GM23338 (cell line): ENCODE measurements at regions not wholly inside any gene's neighbourhood (a gene's known extent, or its start where the extent isn't known, plus 50 kb on each side); places are given as distances from the start of the nearest gene placed in this dataset.

Experiments used
- ATAC-seq: fragments of 200-7000 bp; cut with Tn5 transposase; 3 replicates; pipeline ENCODE4 v1.9.1; 2020
- DNase-seq: peaks from one replicate; pipeline ENCODE4 v3.0.0-alpha.2; 2015; ENCODE audit warnings: low spot score
- H2AFZ ChIP-seq: fragments of 200-600 bp; sonication (generic); 2 replicates; pipeline ENCODE4 v1.8.0; 2016; ENCODE audit warnings: antibody characterized with exemption, mild to moderate bottlenecking, moderate library complexity
- H3F3A ChIP-seq: fragments of 200-600 bp; sonication (generic); replicated peaks from 2 replicates; pipeline ENCODE4 v1.8.0; 2017; ENCODE audit warnings: antibody characterized with exemption, mixed run types, low read depth
- H3K27ac ChIP-seq: fragments of 200-600 bp; sonication (generic); 2 replicates; pipeline ENCODE4 v1.6.1; 2016; ENCODE audit warnings: low read depth
- H3K27me3 ChIP-seq: fragments of 200-600 bp; sonication (generic); 2 replicates; pipeline ENCODE4 v1.8.0; 2016; ENCODE audit warnings: mild to moderate bottlenecking, mixed run types, moderate library complexity; ENCODE audit not compliant: insufficient read depth
- H3K36me3 ChIP-seq: fragments of 200-600 bp; sonication (generic); 2 replicates; pipeline ENCODE4 v1.8.0; 2016; ENCODE audit warnings: mild to moderate bottlenecking; ENCODE audit not compliant: insufficient read depth
- H3K4me1 ChIP-seq: fragments of 200-600 bp; sonication (generic); 2 replicates; pipeline ENCODE4 v1.8.0; 2016; ENCODE audit warnings: mild to moderate bottlenecking, moderate library complexity; ENCODE audit not compliant: insufficient read depth
- H3K4me2 ChIP-seq: fragments of 200-600 bp; sonication (generic); 2 replicates; pipeline ENCODE4 v1.7.1; 2017; ENCODE audit warnings: mixed run types
- H3K4me3 ChIP-seq: fragments of 200-600 bp; sonication (generic); 2 replicates; pipeline ENCODE4 v1.6.1; 2016; ENCODE audit warnings: mixed run types
- H3K79me2 ChIP-seq: fragments of 200-600 bp; sonication (generic); replicated peaks from 2 replicates; pipeline ENCODE4 v1.8.0; 2017; ENCODE audit warnings: mild to moderate bottlenecking; ENCODE audit not compliant: insufficient read depth
- H3K9me2 ChIP-seq: fragments of 200-600 bp; sonication (generic); 2 replicates; pipeline ENCODE4 v1.8.0; 2017; ENCODE audit not compliant: insufficient read depth
- H4K20me1 ChIP-seq: fragments of 200-600 bp; sonication (generic); replicated peaks from 2 replicates; pipeline ENCODE4 v1.8.0; 2017; ENCODE audit warnings: mild to moderate bottlenecking; ENCODE audit not compliant: insufficient read depth
- H3K27ac Mint-ChIP-seq: 2 replicates; pipeline ENCODE4 v1.8.0; 2020; ENCODE audit warnings: inconsistent platforms, mild to moderate bottlenecking, moderate library complexity, mixed read lengths
- H3K27me3 Mint-ChIP-seq: 3 replicates; pipeline ENCODE4 v1.8.0; 2022; ENCODE audit warnings: low read depth, mild to moderate bottlenecking, moderate library complexity, mixed read lengths, inconsistent platforms; ENCODE audit not compliant: insufficient read depth, poor library complexity
- H3K36me3 Mint-ChIP-seq: 3 replicates; pipeline ENCODE4 v1.8.0; 2021; ENCODE audit warnings: low read depth, mild to moderate bottlenecking, inconsistent platforms, moderate library complexity, mixed read lengths
- H3K4me1 Mint-ChIP-seq: 3 replicates; pipeline ENCODE4 v1.8.0; 2020; ENCODE audit warnings: mild to moderate bottlenecking, inconsistent platforms, mixed read lengths
- H3K4me3 Mint-ChIP-seq: 3 replicates; pipeline ENCODE4 v1.8.0; 2021; ENCODE audit warnings: moderate library complexity, mild to moderate bottlenecking, inconsistent platforms, mixed read lengths
- H3K9me3 Mint-ChIP-seq: 3 replicates; pipeline ENCODE4 v1.8.0; 2020; ENCODE audit warnings: moderate library complexity, mild to moderate bottlenecking, inconsistent platforms, mixed read lengths
- CREB1 ChIP-seq: fragments of 250-450 bp; sonication (Bioruptor Pico); IDR thresholded peaks from 2 replicates; pipeline ENCODE4 v1.5.0; 2020; ENCODE audit warnings: low read depth, mild to moderate bottlenecking, moderate library complexity
- EZH2 ChIP-seq: fragments of 200-600 bp; sonication (generic); IDR thresholded peaks from one replicate; pipeline ENCODE4 v1.8.0; 2017; ENCODE audit warnings: antibody characterized with exemption, mild to moderate bottlenecking, low read depth; ENCODE audit not compliant: unreplicated experiment
- EZH2phosphoT487 ChIP-seq: fragments of 200-600 bp; sonication (generic); IDR thresholded peaks from one replicate; pipeline ENCODE4 v1.8.1; 2018; ENCODE audit warnings: antibody characterized with exemption; ENCODE audit not compliant: unreplicated experiment
- NANOG ChIP-seq: IDR thresholded peaks from 2 replicates; pipeline ENCODE4 v1.6.1; 2016; ENCODE audit warnings: antibody characterized with exemption, borderline replicate concordance
- ZNF114 ChIP-seq: fragments of 250-450 bp; sonication (Bioruptor Pico); IDR thresholded peaks from 2 replicates; pipeline ENCODE4 v1.5.0; 2020; ENCODE audit warnings: mild to moderate bottlenecking, moderate library complexity
- ZNF462 ChIP-seq: fragments of 250-450 bp; sonication (Bioruptor Pico); IDR thresholded peaks from 2 replicates; pipeline ENCODE4 v1.5.0; 2020; ENCODE audit warnings: mild to moderate bottlenecking, moderate library complexity

- no peaks in the 10 kb centered on the region for H4K20me1 ChIP-seq
- Mint-ChIP-seq H3K36me3 (no peaks in the 10 kb centered on the region), H3K4me3 (no peak overlapping the region), H3K4me1 (no peaks in the 10 kb centered on the region), H3K9me3 (no peaks in the 10 kb centered on the region), H3K27me3 (no peaks in the 10 kb centered on the region), H3K27ac (no peak overlapping the region)
- no peak for TF ChIP-seq ZNF462 (CRISPR knock-in tag)
- no peak for TF ChIP-seq CREB1
- TF ChIP-seq NANOG = no peak
- TF ChIP-seq EZH2phosphoT487 = no peak
- no peak for TF ChIP-seq ZNF114 (CRISPR knock-in tag)
- no peaks in the 10 kb centered on the region for H3K9me2 ChIP-seq
- no peak overlapping the region for H3K4me3 ChIP-seq
- H3F3A ChIP-seq = no peaks in the 10 kb centered on the region
- no peak for ATAC-seq
- no peaks in the 10 kb centered on the region for H3K79me2 ChIP-seq
- no peaks in the 10 kb centered on the region for H3K27me3 ChIP-seq
- no peak overlapping the region for H3K4me2 ChIP-seq
- no peaks in the 10 kb centered on the region for H3K4me1 ChIP-seq
- DNase-seq = no peak
- no peaks in the 10 kb centered on the region for H3K36me3 ChIP-seq
- no peak overlapping the region for H3K27ac ChIP-seq
- no peak overlapping the region for H2AFZ ChIP-seq
Measured at GRCh38 chr5:52661903-52662595, 125.7 kb upstream of the ITGA1 start.

- Histone ChIP-seq H3K27me3 (no peaks in the 10 kb centered on the region), H3F3A (no peaks in the 10 kb centered on the region), H3K27ac (no peak overlapping the region), H3K4me2 (no peak overlapping the region), H3K36me3 (no peaks in the 10 kb centered on the region), H3K9me2 (no peaks in the 10 kb centered on the region), H4K20me1 (no peaks in the 10 kb centered on the region), H3K4me1 (no peaks in the 10 kb centered on the region), H3K79me2 (no peaks in the 10 kb centered on the region), H2AFZ (no peak overlapping the region), H3K4me3 (no peak overlapping the region)
- no peak for DNase-seq
- TF ChIP-seq ZNF462 (CRISPR knock-in tag) (no peak), EZH2 (no peak)
- no peaks in the 10 kb centered on the region for H3K9me3 Mint-ChIP-seq
- H3K4me3 Mint-ChIP-seq = no peak overlapping the region
- ATAC-seq = no peak
- H3K4me1 Mint-ChIP-seq = no peaks in the 10 kb centered on the region
- no peak overlapping the region for H3K27ac Mint-ChIP-seq
- no peaks in the 10 kb centered on the region for H3K36me3 Mint-ChIP-seq
- H3K27me3 Mint-ChIP-seq = no peaks in the 10 kb centered on the region
Measured at GRCh38 chr5:52665559-52665958, 122.2 kb upstream of the ITGA1 start.
